B cell (primary cell): ENCODE measurements at regions not wholly inside any gene's neighbourhood (a gene's known extent, or its start where the extent isn't known, plus 50 kb on each side); places are given as distances from the start of the nearest gene placed in this dataset.

ENCODE experiments used
- ATAC-seq: fragments of 200-7000 bp; cut with Tn5 transposase; one replicate; pipeline ENCODE4 v1.10.0; 2021; ENCODE audit warnings: low read depth, mild to moderate bottlenecking, moderate number of reproducible peaks, moderate library complexity
- CTCF ChIA-PET: fragments of 350-600 bp; sonication (Branson Sonifier 250); formaldehyde crosslinking; loops from one replicate; lab custom pipeline; 2021; ENCODE audit warnings: antibody characterized with exemption, inconsistent platforms; lab: Charles Lee
- POLR2A ChIA-PET: fragments of 350-600 bp; sonication (Branson Sonifier 250); formaldehyde crosslinking; loops from one replicate; lab custom pipeline; 2021; ENCODE audit warnings: antibody characterized with exemption; lab: Charles Lee
- DNase-seq: peaks from one replicate; pipeline ENCODE4 v3.0.0; 2013
- H2AFZ ChIP-seq: 2 replicates; pipeline ENCODE4 v1.6.1; 2012; ENCODE audit warnings: mild to moderate bottlenecking, low read depth, low read length; ENCODE audit not compliant: insufficient read depth, poor library complexity, severe bottlenecking
- H3K27ac ChIP-seq, 2 donors: 1 replicate in 1 of 2; 2 replicates in 1 of 2; pipeline ENCODE4 v1.5.1; 2012 to 2013; ENCODE audit warnings: low read length in 2 of 2, mild to moderate bottlenecking in 2 of 2, moderate library complexity in 1 of 2
- H3K27me3 ChIP-seq, 4 experiments: fragments of 200-600 bp in 1 of 4; sonication (generic) in 1 of 4; replicated peaks in 1 of 4; 1 replicate in 2 of 4; 2 replicates in 2 of 4; pipeline versions ENCODE4 v1.6.1 to v1.7.0; 2013 to 2016; ENCODE audit warnings: low read length in 3 of 4, mild to moderate bottlenecking in 2 of 4, mixed read lengths in 1 of 4, moderate library complexity in 1 of 4; ENCODE audit not compliant: insufficient read depth in 4 of 4, control insufficient read depth in 3 of 4; ENCODE audit errors: control extremely low read depth in 1 of 4
- H3K36me3 ChIP-seq, 2 experiments: replicated peaks in 1 of 2; 1 replicate in 1 of 2; 2 replicates in 1 of 2; pipeline versions ENCODE4 v1.6.1 to v1.7.1; 2013; ENCODE audit warnings: low read length in 1 of 2; ENCODE audit not compliant: insufficient read depth in 2 of 2, control insufficient read depth in 1 of 2; ENCODE audit errors: control extremely low read depth in 1 of 2, extremely low read depth in 1 of 2
- H3K4me1 ChIP-seq, 2 donors: fragments of 200-600 bp in 1 of 2; sonication (generic) in 1 of 2; 1 replicate in 1 of 2; 2 replicates in 1 of 2; pipeline versions ENCODE4 v1.5.1 to v1.6.1; 2013 to 2017; ENCODE audit warnings: low read length in 2 of 2; ENCODE audit not compliant: control insufficient read depth in 2 of 2, insufficient read depth in 2 of 2
- H3K4me2 ChIP-seq: replicated peaks from 2 replicates; pipeline ENCODE3; 2012; ENCODE audit warnings: mild to moderate bottlenecking, low read depth, low read length; ENCODE audit not compliant: poor library complexity, severe bottlenecking
- H3K4me3 ChIP-seq, 5 experiments: fragments of 200-600 bp in 1 of 5; sonication (generic) in 1 of 5; 1 replicate in 3 of 5; 2 replicates in 2 of 5; pipeline versions ENCODE4 v1.5.1 to v1.7.0; 2011 to 2016; ENCODE audit warnings: low read length in 4 of 5, mild to moderate bottlenecking in 4 of 5, low read depth in 2 of 5, control low read depth in 1 of 5, moderate library complexity in 1 of 5; ENCODE audit not compliant: insufficient read depth in 1 of 5; ENCODE audit errors: control extremely low read depth in 1 of 5, extremely low read depth in 1 of 5
- H3K79me2 ChIP-seq: fragments of 200-600 bp; sonication (generic); one replicate; pipeline ENCODE4 v1.6.0; 2016; ENCODE audit warnings: low read length; ENCODE audit not compliant: control insufficient read depth, insufficient read depth
- H3K9ac ChIP-seq: fragments of 200-600 bp; sonication (generic); 2 replicates; pipeline ENCODE4 v1.6.1; 2017; ENCODE audit warnings: mild to moderate bottlenecking, low read length, moderate library complexity
- H3K9me3 ChIP-seq, 3 donors: one replicate each; pipeline versions ENCODE4 v1.6.1 to v1.7.1; 2013; ENCODE audit warnings: low read length in 2 of 3; ENCODE audit not compliant: control insufficient read depth in 2 of 3, insufficient read depth in 1 of 3; ENCODE audit errors: control extremely low read depth in 1 of 3
- H4K20me1 ChIP-seq: 2 replicates; pipeline ENCODE4 v1.6.0; 2012; ENCODE audit warnings: mild to moderate bottlenecking, low read length; ENCODE audit not compliant: insufficient read depth, control insufficient read depth, poor library complexity, severe bottlenecking
- H3K27ac Mint-ChIP-seq: one replicate; pipeline ENCODE4 v1.8.0; 2021; ENCODE audit warnings: mixed read lengths
- H3K27me3 Mint-ChIP-seq: one replicate; pipeline ENCODE4 v1.8.0; 2021; ENCODE audit warnings: mixed read lengths
- H3K4me1 Mint-ChIP-seq: one replicate; pipeline ENCODE4 v1.8.0; 2021; ENCODE audit warnings: mixed read lengths
- H3K4me3 Mint-ChIP-seq: one replicate; pipeline ENCODE4 v1.8.0; 2021; ENCODE audit warnings: mixed read lengths
- H3K9me3 Mint-ChIP-seq: one replicate; pipeline ENCODE4 v1.8.0; 2022; ENCODE audit warnings: mixed read lengths; ENCODE audit not compliant: insufficient read depth
- CTCF ChIP-seq: fragments of 200-600 bp; IDR thresholded peaks from one replicate; pipeline ENCODE4 v1.8.0; 2022; ENCODE audit warnings: antibody characterized with exemption, mild to moderate bottlenecking
- EZH2 ChIP-seq: IDR thresholded peaks from 2 replicates; pipeline ENCODE4 v1.6.1; 2012; ENCODE audit warnings: borderline replicate concordance, low read depth, mild to moderate bottlenecking, moderate library complexity, low read length; ENCODE audit not compliant: insufficient read depth, poor library complexity, severe bottlenecking
- WGBS: methylation state at CpG from one replicate; pipeline ENCODE4 v1.1.5; 2013; ENCODE audit warnings: missing lambda C conversion rate; ENCODE audit not compliant: insufficient coverage; 5-methylcytosine and 5-hydroxymethylcytosine counted together
- intact Hi-C: fragments of 100-400 bp; cut with micrococcal nuclease; formaldehyde crosslinking; loops from one replicate; pipeline ENCODE4 v1.10.0; 2022

GRCh38 chr4:121485190-121485804 lies 104.5 kb upstream of the QRFPR start:
- peaks cover 0 to 3% (median 0%) of the 10 kb centered on the region in 3 donors for H3K9me3 ChIP-seq
- H3K9me3 Mint-ChIP-seq = no peaks in the 10 kb centered on the region
- CTCF ChIA-PET = interaction anchor here (1.0 to 1.4 kb wide), 2 partner anchors 10 to 15 kb away, joined by 3 to 4 read pairs; no protein-coding TSS in a partner anchor
- DNase-seq (no peak), ATAC-seq (no peak)
- no peak overlapping the region for H3K27ac Mint-ChIP-seq
- no peaks in the 10 kb centered on the region for H3K4me1 Mint-ChIP-seq
- intact Hi-C loops = no loop called here
- POLR2A ChIA-PET = no interaction called here
- no peak overlapping the region for H3K4me3 ChIP-seq
- no peak overlapping the region for H2AFZ ChIP-seq
- 96% methylated on average over 4 of the region's 4 CpGs for WGBS
- H3K4me1 ChIP-seq = no peaks in the 10 kb centered on the region
- no peaks in the 10 kb centered on the region for H3K79me2 ChIP-seq
- H3K4me3 Mint-ChIP-seq = no peak overlapping the region
- H3K27me3 ChIP-seq = no peaks in the 10 kb centered on the region
- peaks cover 9% of the 10 kb centered on the region for H3K27me3 Mint-ChIP-seq
- no peak overlapping the region for H3K4me2 ChIP-seq
- no peak overlapping the region for H3K27ac ChIP-seq
- H3K36me3 ChIP-seq = no peaks in the 10 kb centered on the region
- no peaks in the 10 kb centered on the region for H4K20me1 ChIP-seq
- no peak overlapping the region for H3K9ac ChIP-seq
- TF ChIP-seq CTCF (no peak), EZH2 (no peak)

GRCh38 chr4:121484633-121485032 lies 103.8 kb upstream of the QRFPR start:
- CTCF ChIA-PET = interaction anchor here (1.0 to 1.4 kb wide), 2 partner anchors 10 to 16 kb away, joined by 3 to 4 read pairs; no protein-coding TSS in a partner anchor
- H3K27ac Mint-ChIP-seq = no peak overlapping the region
- H3K9ac ChIP-seq = no peak overlapping the region
- WGBS = 14% methylated on average over 1 of the region's 1 CpG
- no peaks in the 10 kb centered on the region for H4K20me1 ChIP-seq
- peaks cover 0 to 3% (median 0%) of the 10 kb centered on the region in 3 donors for H3K9me3 ChIP-seq
- intact Hi-C loops = no loop called here
- no peaks in the 10 kb centered on the region for H3K4me1 ChIP-seq
- POLR2A ChIA-PET = no interaction called here
- H3K4me3 Mint-ChIP-seq = no peak overlapping the region
- peaks cover 9% of the 10 kb centered on the region for H3K27me3 Mint-ChIP-seq
- no peaks in the 10 kb centered on the region for H3K9me3 Mint-ChIP-seq
- H3K36me3 ChIP-seq = no peaks in the 10 kb centered on the region
- no peak overlapping the region for H3K4me2 ChIP-seq
- no peaks in the 10 kb centered on the region for H3K27me3 ChIP-seq
- DNase-seq (no peak), ATAC-seq (no peak)
- no peak overlapping the region for H3K4me3 ChIP-seq
- H3K79me2 ChIP-seq = no peaks in the 10 kb centered on the region
- H3K4me1 Mint-ChIP-seq = no peaks in the 10 kb centered on the region
- H2AFZ ChIP-seq = no peak overlapping the region
- TF ChIP-seq EZH2 (no peak), CTCF (peak; percentile 61)
- no peak overlapping the region for H3K27ac ChIP-seq
